A549 (cell line): ENCODE measurements at regions not wholly inside any gene's neighbourhood (a gene's known extent, or its start where the extent isn't known, plus 50 kb on each side); places are given as distances from the start of the nearest gene placed in this dataset.

Source experiments
- CTCF ChIP-seq: fragments of >200 bp; sonication (Bioruptor Twin); formaldehyde crosslinking; IDR thresholded peaks from 3 replicates; pipeline ENCODE4 v1.5.1; 2016
- EHF ChIP-seq: fragments of 250-450 bp; sonication (Bioruptor Pico); IDR thresholded peaks from 2 replicates; pipeline ENCODE4 v1.5.0; 2020; ENCODE audit warnings: mild to moderate bottlenecking
- FOSL2 ChIP-seq, 2 experiments: fragments of 450-650 bp in 1 of 2; fragments of >200 bp in 1 of 2; sonication (Bioruptor Twin) in 1 of 2; formaldehyde crosslinking; IDR thresholded peaks; 2 replicates each; pipeline versions ENCODE4 v1.5.0 to v1.6.1; 2016 to 2020; ENCODE audit warnings: mild to moderate bottlenecking in 1 of 2, moderate library complexity in 1 of 2
- JUNB ChIP-seq: fragments of >200 bp; sonication (Bioruptor Twin); formaldehyde crosslinking; IDR thresholded peaks from 2 replicates; pipeline ENCODE4 v1.6.1; 2016
- MAFK ChIP-seq: fragments of 450-650 bp; IDR thresholded peaks from 2 replicates; pipeline ENCODE4 v1.6.1; 2014; ENCODE audit not compliant: partially characterized antibody
- MAX ChIP-seq: IDR thresholded peaks from 2 replicates; pipeline ENCODE4 v1.6.1; 2012
- MAZ ChIP-seq: fragments of 150-350 bp; IDR thresholded peaks from 2 replicates; pipeline ENCODE4 v1.6.1; 2014; ENCODE audit warnings: antibody characterized with exemption, low read depth, low read length, borderline replicate concordance
- NR3C1 ChIP-seq: fragments of >200 bp; sonication (Bioruptor Twin); formaldehyde crosslinking; IDR thresholded peaks from 3 replicates; pipeline ENCODE4 v1.6.1; 2017

GRCh38 chr1:23618586-23619083 is 59.3 kb upstream of the ID3 start:
- TF ChIP-seq MAZ = no peak
- TF ChIP-seq NR3C1 = no peak
- no peak for TF ChIP-seq CTCF
- no peak for TF ChIP-seq FOSL2 (IDR thresholded peaks at IDR 0.05)
- TF ChIP-seq FOSL2 (CRISPR knock-in tag; IDR thresholded peaks at IDR 0.05) = no peak
- no peak for TF ChIP-seq JUNB
- no peak for TF ChIP-seq MAX
- no peak for TF ChIP-seq MAFK
- TF ChIP-seq EHF (CRISPR knock-in tag) = no peak
